Neural progenitor cell (in vitro differentiated cells): ENCODE measurements at regions not wholly inside any gene's neighbourhood (a gene's known extent, or its start where the extent isn't known, plus 50 kb on each side); places are given as distances from the start of the nearest gene placed in this dataset.

Source experiments
- EZH2phosphoT487 ChIP-seq: fragments of 200-600 bp; sonication (generic); IDR thresholded peaks from 2 replicates; pipeline ENCODE4 v1.6.1; 2017; ENCODE audit warnings: antibody characterized with exemption
- TF ChIP-seq, protein P1 (sequence below): fragments of 200-600 bp; sonication (generic); IDR thresholded peaks from 2 replicates; pipeline ENCODE4 v1.5.1; 2017; ENCODE audit warnings: antibody characterized with exemption, mild to moderate bottlenecking

DNA sequence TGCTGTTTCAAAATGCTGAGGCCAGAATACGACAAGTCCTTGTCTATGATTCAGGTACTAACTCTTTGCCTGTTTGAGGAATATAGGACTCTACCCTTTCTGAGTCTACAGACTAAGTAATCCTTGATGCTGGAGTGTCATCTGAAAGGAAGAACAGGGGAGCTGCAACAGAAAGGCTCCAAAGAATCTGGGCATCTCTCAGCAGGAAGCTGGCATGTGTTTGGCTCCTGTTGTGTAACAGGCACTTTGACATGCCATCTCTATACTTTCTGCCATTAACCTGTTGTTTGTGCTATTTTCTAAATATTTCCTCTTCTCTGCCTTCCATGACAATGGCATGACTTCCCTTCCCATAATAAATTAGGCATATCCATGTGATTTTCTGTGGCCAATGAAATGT lies 409.5 kb downstream of the ADRA2A start:
- TF ChIP-seq EZH2phosphoT487 = no peak
- TF ChIP-seq, protein P1, sequence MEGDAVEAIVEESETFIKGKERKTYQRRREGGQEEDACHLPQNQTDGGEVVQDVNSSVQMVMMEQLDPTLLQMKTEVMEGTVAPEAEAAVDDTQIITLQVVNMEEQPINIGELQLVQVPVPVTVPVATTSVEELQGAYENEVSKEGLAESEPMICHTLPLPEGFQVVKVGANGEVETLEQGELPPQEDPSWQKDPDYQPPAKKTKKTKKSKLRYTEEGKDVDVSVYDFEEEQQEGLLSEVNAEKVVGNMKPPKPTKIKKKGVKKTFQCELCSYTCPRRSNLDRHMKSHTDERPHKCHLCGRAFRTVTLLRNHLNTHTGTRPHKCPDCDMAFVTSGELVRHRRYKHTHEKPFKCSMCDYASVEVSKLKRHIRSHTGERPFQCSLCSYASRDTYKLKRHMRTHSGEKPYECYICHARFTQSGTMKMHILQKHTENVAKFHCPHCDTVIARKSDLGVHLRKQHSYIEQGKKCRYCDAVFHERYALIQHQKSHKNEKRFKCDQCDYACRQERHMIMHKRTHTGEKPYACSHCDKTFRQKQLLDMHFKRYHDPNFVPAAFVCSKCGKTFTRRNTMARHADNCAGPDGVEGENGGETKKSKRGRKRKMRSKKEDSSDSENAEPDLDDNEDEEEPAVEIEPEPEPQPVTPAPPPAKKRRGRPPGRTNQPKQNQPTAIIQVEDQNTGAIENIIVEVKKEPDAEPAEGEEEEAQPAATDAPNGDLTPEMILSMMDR = no peak
